HG03469 (cell line): ENCODE measurements at regions not wholly inside any gene's neighbourhood (a gene's known extent, or its start where the extent isn't known, plus 50 kb on each side); places are given as distances from the start of the nearest gene placed in this dataset.
"Not testable (repeated sequence)": the region's sequence is repeated elsewhere in the genome, so short reads cannot be mapped to it uniquely, and the experiment has no call there.

ENCODE experiments used
- ATAC-seq: cut with Tn5 transposase; IDR thresholded peaks from one replicate; pipeline ENCODE4 v1.9.1; 2021; ENCODE audit warnings: mild to moderate bottlenecking, moderate library complexity, moderate number of reproducible peaks; ENCODE audit not compliant: unreplicated experiment

DNA sequence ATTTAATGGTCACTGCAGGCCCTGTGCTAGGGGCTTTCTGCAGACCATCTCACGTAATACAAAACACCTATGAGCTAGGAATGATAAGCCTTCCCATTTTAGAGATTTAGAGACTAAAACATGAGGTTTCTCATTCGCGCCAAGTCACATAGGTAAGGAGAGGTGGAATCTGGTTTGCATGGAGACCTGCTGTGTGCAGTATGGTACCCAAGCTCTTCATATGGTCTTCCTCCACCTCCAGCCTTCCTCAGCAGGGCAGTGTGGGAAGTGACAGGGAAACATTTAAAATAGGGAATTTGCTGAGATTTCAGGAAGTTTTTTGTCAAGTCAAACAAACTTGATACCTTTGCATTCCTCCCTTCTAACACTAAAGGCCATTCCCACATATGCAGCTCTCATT is 337.6 kb downstream of the IL20RB start:
- ATAC-seq, result no peak

DNA sequence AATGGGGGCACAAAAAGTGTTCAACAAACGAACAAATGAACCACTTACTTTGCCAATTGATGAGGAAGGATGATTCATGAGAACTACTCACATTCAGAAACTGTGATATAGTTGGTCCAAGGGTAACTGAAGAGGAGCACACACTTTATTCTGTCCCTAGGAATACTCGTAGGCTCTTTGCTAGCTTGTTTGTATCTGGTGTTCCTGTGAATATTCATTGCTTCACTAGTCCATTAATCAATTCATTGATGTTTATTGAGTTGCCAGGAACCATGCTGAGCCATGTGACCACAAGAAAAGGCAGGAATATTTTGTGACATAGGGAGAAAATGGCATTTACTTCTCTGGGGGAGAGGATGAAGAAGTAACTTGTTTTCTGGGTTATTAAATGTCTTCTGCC is 338.3 kb downstream of the IL20RB start:
- ATAC-seq, result no peak

DNA sequence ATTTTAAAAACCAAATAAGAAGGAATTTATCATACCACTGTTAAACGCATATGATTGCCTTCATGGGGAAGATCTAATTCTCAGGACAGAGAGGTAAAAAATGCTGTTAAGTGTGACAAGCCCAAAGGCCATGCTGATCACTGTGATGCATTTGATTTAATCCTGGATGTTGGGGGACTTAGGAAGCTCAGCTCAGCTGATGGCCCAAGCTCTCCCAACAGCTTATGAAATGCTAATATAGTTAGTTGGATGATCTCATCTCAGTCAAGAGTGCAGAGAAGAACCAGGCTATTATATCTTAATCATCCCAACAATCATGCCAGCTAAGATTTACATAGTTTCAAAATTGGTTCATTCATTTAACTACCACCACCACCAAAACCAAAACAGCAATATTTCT is 340.0 kb downstream of the IL20RB start:
- ATAC-seq, result no peak

DNA sequence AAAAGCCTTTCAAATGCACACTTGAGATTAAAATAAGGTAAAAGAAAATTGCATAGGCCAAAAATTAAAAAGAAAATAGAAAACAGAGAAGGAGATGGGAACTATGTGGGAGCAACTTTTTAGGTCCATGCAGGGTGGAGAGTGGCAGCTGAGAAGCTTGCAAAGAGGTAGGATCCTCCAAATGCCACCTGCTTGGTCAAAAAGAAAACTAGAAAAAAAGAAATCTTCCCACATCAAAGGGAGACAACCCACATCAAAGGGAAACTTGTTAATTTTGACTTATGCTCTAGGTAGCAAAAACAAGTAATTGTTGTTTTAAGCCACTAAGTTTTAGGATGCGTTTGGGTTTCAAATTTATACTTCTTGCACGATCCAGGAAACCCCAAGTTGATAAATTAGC is 342.9 kb downstream of the IL20RB start:
- ATAC-seq, result no peak

DNA sequence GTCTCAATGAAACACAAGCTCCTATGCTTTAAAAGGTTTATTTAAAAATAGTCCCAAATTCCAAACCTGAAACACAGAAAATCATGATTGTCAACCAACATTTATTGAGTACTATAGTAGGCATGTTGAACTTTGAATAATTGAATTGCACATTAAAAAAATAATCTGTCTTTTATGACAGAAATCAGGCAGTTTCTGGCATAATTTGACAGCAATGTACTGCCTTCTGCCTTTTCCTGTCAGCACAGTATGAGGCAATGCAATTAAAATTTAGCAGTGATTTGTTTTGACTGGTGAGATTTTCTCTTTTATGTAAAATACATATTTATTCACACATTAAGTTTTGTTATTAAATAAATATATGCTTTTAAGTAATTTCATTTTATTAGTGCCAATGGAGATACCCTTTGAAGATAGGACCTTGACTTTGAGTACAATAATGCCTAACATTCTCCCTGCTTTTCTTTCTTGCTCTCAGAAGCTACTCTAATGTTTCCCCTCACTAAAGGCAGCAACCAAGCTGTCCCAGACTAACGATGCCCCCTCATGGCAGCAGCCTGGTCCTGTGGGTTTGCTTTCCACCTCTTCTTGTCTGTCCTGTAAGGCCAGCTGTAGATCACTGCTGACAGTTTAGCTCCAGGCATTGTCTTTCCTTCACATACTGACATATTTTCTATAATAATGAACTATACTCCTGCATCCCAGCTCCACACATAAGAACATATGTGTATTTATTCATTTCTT is 346.7 kb downstream of the IL20RB start:
- ATAC-seq, result no peak

DNA sequence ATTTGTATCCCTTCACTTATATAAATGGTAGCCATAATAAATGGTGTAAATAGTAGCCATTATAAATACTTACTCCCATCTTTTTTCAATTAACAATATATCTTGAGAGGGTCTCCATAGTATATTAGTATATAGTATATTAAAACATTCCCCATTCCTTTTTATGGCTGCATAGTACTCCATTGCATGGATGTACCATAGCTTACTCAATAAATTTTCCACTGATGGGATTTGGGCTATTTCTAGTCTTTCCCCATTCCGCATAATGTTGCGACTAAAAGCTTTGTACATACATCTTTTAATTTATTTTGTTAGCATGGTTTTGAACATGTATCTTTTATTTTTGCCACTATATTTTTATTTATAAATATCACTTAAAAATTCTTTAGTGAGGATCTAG is 366.3 kb downstream of the IL20RB start:
- ATAC-seq, result no peak

DNA sequence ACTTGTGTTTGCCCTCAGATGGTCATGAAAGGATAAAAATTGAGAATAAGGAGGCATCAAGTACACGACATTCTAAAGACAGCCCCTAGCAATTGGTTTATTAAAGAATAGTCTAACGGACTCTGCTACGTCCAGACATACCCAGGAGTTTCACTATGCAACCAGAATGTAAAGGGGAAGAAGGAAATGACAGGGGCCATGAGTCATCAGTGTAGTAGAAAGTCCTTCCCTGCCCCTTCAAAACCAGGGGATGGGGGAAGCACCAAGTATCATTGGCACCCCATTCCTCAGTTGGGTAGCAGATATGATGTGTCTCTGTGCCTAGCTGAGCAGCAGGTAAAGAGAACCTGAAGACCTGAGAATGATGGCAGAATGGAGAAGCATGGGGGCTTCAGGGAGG is 367.4 kb downstream of the IL20RB start:
- ATAC-seq, result peak; percentile 65

DNA sequence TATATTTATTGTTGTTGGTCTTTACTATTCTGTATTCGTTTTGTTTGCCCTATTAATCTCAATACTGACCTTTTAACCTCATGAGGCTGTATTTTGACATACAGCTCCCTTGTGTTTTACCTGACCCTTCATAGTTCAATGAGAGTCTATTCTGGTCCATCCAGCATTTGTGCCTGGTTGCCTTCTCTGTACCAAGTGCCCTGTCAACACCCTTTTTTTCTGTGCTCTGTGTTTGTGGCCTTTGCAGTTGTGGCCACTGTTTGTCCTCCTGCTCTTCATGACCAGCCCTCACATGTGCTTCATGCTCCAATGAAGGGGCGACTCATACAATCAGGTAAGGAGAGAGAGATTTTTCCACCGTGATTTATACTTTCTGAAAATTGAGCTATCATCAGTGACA is 368.2 kb downstream of the IL20RB start:
- no peak for ATAC-seq

DNA sequence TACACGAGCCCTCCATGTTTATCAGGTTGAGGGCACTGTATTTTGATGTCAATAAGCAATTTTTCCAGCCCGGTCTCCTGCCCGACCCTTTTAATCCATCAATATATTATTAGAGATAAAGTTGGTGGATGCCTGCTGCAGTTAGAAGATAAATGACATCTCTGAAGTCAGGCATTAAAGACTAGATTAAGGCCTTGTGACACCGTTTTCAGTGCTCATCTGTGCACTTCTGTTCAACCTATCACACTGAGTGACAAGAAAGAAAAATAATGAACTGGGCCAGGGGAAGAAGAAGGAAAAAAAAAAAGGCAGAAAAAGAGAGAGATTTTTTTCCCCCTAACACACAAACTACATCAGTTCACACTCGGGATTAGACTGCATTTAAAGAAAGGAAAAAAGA is 371.8 kb downstream of the IL20RB start:
- no peak for ATAC-seq

DNA sequence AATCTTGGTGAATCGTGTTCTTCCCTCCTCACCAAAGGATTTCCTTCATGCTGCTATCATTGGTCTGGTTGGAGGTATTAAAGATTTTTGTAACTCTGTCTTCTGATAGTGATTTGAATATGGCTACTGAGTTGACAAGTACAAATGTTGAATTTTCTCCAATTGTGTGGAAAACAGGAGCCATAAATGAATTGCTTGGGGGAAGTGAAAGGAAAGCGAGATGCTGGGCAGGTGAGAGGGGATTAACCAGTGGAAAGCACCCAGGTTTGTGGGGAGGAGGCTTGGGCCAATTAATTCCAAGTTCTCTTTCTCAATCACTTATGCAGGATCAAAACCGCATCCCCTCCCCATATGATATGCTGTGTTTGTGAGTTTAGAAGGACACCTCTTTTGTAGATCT is 372.5 kb downstream of the IL20RB start:
- ATAC-seq, result no peak

DNA sequence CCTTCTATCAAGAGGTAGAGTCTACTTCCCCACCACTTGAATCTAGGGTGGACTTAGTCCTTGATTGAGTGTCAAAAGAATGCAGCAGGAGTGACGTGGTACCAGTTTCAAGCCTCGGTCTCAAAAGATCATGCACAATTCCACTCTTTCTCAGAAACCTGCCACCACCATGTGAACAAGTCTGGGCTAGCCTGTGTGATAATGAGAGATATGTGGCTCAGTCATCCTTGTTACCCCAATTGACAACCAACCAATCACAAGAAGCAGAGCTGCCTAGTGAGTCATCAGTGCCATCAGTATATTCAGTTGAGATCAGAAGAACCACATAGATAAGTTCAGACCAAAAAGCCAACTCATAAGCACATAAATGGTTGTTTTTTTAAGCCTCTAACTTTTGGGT is 374.5 kb downstream of the IL20RB start:
- peak; percentile 55 for ATAC-seq

DNA sequence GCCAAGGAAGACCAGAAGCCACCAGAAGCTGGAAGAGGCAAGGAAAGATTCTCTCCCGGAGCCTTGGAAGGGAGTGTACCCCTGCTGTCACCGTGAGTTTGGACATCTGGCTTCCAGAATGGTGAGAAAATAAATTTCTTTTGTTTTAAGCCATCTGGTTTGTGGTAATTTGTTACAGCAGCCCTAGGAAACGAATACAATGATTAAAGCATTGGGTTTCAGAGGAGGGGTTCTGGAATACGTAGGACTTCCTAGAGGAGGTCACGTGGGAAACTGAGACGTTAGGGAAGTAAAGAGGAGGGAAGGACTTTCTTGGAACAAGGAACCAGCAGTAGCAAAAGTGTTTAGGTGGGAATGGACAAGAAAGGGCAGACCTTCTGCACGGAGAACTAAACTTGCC is 377.7 kb downstream of the IL20RB start:
- ATAC-seq, result no peak

DNA sequence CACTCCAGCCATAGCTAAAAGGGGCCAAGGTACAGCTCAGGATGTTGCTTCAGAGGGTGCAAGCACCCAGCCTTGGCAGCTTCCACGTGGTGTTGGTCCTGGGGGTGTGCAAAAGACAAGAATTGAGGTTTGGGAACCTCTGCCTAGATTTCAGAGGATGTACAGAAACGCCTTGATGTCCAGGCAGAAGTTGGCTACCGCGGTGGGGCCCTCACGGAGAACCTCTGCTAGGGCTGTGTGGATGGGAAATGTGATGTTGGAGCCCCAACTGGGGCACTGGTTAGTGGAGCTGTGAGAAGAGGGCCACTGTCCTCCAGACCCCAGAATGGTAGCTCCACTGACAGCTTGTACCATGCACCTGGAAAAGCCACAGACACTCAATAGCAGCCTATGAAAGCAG is 380.6 kb downstream of the IL20RB start:
- ATAC-seq, result not testable (repeated sequence)

DNA sequence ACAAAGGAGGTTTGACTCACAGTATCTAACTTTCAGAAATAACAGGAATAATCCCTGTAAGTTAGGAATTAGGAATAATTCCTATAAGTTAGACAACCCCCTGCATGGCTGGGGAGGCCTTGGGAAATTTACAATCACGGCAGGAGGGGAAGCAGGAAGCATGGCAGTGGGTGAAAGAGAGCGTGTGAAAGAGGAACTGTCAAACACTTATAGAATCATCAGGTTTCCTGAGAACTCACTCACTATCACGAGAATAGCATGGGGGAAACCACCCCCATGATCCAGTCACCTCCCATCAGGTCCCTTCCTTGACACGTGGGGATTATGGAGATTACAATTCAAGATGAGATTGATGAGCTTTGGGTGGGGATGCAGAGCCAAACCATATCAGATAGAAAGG is 385.5 kb downstream of the IL20RB start:
- no peak for ATAC-seq

DNA sequence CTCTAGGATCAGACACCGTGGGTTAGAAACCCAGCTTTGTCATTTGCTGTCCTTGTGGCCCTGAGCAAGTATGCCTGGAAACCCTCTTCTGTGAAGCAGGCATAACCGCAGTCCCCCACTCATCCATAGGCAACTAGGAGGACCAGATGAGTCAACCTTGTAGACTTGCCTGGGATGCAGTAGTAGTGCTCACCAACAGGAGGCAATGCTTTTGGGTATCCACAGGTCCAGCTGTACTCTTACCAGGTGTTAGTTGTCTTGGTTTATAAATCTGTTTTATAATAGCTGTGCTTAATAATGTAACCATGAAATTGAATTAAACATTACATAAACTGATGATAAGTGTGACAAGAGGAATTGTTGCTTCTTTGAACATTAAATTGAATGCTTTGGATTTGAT is 389.3 kb downstream of the IL20RB start:
- no peak for ATAC-seq

DNA sequence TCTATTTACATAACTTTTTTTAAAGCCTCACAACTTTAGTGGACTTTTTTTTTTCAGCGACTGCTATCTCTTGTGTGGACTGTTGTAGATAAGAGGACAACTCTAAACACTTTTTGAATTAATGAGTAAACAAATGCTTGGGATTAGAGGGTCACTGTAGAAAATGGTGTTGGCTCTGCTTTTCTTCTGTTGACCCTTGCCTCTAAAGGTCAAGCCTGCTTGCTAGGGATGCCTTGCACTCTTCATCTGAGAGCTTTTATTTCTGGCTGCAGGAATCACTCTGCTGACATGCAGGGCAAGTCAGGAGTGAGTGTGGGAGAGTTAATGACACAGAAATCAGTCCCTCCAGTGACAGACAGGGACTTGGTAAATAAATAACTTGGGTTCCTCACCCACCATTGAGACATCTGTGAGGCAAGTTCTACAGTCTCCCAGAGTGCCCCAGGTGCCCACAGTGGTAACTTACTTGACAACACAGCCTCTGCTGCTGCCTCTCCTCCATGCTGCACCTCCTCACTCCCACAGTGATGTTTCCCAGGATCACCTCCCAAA is 390.1 kb downstream of the IL20RB start:
- no peak for ATAC-seq

DNA sequence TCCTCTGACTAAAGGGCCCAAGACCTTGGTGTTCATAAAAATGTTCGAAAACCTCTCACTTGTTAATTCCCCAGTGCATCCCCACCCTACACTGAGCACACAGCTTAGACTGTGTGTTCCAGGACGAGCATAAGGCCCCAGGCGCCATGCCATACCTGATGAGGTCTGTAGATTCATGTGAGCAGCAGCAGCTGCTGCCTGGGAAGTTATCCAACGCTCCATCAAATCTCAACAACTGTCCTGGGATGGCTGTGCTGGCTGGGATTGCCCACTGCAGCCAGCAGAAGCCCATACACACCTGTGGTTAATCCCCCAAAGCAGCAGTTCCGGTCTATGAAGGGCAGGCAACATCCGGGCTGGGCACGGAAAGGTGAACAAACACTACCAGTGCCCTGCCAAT is 391.2 kb downstream of the IL20RB start:
- ATAC-seq, result no peak

DNA sequence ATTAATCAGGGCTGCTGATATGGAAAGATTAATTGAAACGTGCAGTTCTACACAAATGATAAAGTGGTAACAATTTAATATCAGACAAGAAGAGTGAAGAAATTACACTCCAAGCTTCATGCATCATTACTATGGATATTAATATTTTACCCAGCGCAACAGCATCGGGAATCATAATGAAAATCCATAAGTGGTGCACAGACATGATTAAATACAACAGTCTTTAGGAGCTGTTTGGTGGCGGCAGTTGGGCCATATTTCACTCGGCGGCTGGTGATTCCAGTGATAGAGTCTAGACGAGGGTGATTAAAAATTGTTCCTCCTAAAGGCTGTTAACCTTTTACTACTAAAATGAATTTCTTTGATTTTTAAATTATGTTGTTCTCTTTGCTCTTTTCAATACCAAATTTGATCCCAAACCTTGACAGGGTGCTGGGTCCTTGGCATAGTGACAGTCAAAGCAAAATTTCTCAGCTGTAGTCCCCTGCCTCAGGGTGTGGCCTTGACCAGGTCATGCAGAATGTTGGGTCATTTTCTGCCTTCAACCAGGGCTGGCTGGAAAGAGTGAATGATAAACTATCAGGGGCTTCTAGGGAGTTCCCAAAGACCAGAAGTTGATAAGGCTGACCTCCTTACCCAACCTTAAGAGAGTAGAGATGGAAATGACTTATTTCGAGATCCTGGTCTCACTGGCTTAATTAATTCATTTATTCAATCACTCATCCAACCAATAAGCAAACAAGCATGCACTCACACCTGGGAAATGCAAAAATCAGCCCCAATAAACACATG is 392.0 kb downstream of the IL20RB start:
- no peak for ATAC-seq

DNA sequence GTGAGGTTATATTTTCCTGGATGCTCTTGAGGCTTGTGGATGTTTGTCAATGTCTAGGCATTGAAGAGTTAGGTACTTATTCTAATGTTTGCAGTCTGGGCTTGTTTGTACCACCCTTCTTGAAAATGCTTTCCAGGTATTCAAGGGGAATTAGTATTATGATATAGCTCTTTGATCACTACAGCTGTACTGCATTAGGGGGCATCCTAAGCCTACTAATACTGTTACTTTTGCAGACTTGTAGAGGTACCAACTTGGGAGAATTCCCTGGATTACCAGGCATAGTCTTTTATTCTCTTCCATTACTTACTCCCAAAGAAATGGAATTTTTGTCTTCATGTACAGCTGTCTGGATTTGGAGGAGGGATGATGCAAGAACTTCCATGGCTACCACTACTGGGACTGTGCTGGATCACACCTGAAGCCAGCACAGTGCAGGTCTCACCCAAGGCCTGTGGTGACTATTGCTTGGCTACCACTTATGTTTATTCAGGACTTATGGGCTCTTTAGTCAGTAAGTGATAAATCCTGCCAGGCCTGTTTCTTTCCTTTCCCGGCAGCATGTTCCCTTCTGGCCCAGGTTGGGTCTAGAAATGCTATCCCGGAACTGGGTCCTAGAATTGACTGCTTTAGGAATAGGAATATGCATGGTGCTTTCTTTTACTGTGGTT is 402.9 kb downstream of the IL20RB start:
- ATAC-seq, result no peak

DNA sequence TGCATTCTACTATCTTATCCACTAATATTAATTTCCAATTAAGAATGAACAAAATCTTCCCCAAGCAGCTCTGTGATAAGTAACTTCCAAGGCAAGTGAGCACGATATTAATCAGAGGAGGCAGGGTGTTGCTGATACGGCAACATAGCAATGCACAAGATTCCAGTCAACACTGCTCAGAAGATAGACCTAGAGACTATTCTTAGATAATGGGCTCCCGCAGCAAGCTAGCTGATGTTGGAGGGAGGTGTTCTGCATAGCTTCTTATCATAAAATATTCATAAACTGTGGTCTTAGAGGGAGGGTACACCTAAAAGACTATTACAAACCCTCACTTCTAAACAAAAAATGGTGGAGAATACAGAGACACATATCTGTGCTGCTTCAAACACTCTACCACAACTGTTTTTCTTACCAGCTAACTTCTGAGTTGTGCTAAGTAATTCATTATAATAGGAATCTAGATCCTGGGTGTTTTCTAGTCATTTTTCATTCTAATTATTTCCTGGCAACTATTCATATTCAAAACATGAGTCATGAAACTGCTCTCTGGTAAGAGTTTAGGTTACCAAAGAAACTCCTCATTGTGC is 382.0 kb upstream of the SOX14 start:
- ATAC-seq, result no peak

DNA sequence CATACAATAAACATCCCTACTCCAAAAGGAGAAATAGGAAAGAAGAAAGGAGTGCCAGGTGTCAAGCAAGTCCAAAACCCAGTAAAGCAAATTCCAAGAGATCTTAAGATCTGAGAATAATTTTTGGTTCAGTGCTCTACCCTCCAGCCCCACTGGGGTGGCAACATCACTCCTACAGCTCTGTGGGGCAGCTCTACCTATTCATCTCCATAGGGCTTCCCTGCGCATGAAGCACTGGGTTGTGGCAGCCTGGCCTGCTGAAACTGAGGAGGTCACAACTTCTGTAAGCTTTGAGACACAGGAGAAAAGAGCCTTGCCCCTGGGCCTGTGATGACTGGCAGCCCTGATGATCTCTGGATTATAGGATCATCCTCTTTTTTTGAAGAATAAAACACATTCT is 378.2 kb upstream of the SOX14 start:
- no peak for ATAC-seq
